NCI-H524 treated with DMSO at 0.1 percent for 48 hours (cell line): ENCODE measurements at regions not wholly inside any gene's neighbourhood (a gene's known extent, or its start where the extent isn't known, plus 50 kb on each side); places are given as distances from the start of the nearest gene placed in this dataset.
"Not testable (repeated sequence)": the region's sequence is repeated elsewhere in the genome, so short reads cannot be mapped to it uniquely, and the experiment has no call there.

Experiments used
- DNase-seq: peaks from one replicate; lab custom pipeline; 2025; lab: John Stamatoyannopoulos, UW

DNA sequence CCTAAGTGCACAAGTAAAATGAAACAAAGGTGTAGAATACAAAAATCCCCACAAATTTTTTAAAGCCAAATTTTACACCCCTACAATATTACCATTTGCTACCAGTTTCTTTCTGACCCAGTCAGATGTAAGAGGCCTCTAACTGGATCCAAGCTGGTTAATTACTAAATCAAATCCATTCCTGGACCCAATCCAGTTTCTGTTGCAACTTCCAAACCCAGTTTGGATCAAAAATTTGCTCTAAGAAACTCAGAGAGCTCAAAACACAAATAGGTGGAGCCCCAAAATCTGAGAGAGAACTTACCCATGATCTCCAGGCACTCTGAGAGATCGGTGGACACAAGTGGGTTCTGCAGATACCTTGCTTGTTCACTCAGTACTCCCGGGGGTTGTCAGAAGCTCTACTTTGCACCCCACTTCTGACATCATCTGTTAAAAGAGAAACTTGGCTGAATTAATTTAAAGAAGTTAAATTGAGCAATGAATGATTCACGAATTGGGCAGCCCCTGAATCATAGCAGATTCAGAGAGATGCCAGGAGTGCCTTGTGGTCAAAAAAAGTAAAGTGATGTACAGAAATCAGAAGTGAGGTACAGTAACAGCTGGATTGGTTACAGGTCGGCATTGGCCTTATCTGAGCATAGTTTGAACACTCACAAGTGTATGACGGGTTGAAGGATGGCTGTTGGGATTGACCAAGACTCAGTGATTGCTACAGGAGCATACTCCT, 448.0 kb downstream of the KCNT2 start:
- DNase-seq, result no peak

GRCh38 chr1:196155586-196155985, 452.7 kb downstream of the KCNT2 start:
- no peak for DNase-seq

GRCh38 chr1:196152975-196153374, 455.3 kb downstream of the KCNT2 start:
- DNase-seq, result no peak

- DNase-seq, result no peak
These were observed 456.2 kb downstream of the KCNT2 start for GRCh38 chr1:196152086-196152485.

DNA sequence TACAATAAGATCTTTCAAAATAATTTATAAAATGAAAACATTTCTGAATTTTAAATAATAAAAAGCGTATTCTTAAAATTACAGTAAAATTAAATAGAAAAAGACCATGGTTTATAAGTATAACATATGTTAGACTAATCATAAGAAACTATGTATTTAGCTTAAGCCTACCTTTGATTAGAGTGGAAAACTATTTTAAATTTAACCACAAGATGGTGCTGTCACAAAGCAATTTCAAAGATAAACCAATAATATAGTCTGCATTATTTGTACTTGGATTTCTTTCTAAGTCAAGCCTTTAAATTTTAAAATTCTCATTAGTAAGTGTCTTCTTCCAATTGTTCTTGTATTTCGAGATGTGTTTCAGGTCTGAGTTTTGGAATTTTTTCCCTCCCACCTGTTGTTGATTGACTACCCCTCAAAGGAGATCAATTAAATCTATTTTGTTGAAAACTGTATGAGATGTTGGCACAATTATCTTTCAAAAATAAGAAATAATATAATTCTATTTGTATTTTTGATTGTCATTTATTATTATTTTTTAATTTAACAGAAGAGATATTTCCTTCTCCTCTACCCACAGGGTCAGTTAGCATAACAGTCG, 459.8 kb downstream of the KCNT2 start:
- DNase-seq, result no peak

DNA sequence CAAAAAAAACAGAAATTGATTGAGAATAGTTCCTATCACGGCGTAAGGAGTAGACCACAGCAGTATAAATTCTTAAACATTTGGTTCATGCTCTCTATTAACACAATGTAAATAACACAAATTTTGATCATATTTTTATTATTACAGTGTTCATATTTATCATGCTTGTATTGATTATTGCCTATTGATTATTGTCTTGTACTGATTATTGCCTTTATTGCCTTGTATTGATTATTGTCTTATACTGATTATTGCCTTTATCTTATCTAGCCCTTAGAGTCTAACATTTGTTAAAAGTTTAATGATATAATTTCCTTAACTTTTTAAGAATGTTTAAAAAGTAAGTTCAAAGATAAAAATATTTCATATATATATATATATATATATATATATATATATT, 460.7 kb downstream of the KCNT2 start:
- DNase-seq, result no peak

DNA sequence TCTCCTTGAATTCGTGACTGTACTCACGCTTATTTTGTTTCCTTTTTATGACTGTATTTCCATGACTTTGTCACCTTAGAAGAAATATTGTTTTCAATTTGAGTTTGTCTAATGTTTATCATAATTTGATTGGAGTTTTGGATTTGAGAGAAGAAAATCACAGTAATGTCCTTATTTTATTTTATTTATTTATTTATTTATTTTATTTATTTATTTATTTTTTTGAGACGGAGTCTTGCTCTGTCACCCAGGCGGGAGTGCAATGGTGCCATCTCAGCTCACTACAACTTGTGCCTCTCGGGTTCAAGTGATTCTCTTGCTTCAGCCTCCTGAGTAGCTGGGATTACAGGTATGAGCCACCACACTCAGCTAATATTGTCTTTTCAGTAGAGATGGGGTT, 463.1 kb downstream of the KCNT2 start:
- not testable (repeated sequence) for DNase-seq

- no peak for DNase-seq
These were observed 463.7 kb downstream of the KCNT2 start for GRCh38 chr1:196144588-196144987.

DNA sequence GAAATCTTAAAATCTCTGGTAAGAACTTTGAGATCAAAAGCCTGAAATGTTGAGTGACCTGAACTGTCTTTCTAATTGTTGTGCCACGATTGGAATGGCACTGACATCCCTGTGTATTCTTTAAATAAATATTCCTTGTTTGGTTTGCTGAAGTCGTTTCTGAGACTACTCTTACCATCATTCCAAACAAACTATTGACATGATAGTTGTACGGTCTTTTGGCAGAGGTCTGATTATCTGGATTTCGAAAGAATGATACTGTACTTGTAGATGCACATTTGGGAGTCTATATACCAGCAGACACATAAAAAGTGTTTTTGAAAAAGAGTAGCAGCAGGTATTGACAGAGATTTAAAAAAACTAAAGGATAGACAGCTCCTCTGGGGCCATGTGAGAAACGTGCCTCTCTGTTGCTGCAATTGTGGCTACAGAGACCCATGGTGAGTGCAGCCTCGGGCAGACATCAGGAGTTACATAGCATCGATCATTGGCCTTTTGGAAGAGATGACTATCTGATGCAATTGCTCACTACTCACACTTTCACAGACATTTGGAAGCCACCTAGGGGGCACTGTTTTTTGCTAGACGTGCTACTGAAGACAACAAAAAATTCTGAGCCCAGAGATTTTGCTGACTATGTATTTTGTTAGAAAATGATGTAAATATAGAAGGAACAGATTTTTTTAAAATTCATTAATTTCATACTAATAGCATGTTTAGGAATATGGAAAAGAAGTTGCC, 464.5 kb downstream of the KCNT2 start:
- DNase-seq, result no peak

DNA sequence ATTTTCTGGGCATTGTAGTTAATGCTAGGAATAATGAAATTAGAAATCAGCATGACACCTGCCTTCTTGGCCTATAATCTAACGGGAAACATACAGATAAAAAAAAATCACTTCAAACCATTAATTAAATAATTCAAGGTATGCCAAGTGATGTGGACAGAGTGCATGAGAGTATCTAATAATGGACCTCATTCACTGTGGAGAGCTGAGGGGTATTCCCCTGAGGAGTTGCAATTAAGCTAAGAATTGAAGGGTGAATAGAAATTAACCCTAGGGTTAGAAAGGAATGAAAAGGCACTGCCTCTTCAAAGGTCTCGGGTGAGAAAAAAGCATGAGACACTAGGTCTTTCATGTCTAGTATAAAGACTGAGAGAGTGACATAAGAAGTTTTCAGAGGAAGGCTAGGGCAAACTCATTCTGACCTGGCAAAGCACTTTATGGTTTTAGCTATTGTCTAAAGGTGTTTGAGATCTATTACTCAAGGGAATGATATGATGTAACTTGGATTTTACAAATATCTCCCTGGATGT, 466.1 kb downstream of the KCNT2 start:
- no peak for DNase-seq

GRCh38 chr1:196136396-196136795, 471.8 kb downstream of the KCNT2 start:
- DNase-seq, result no peak

GRCh38 chr1:196131691-196132090, 476.5 kb downstream of the KCNT2 start:
- no peak for DNase-seq

GRCh38 chr1:196128835-196129234, 479.4 kb downstream of the KCNT2 start:
- no peak for DNase-seq

- peak; percentile 56 for DNase-seq
These were observed 487.1 kb downstream of the KCNT2 start for GRCh38 chr1:196121181-196121580.

GRCh38 chr1:196115646-196116045, 492.6 kb downstream of the KCNT2 start:
- no peak for DNase-seq

- no peak for DNase-seq
These were observed 494.0 kb downstream of the KCNT2 start for GRCh38 chr1:196114193-196114592.

DNA sequence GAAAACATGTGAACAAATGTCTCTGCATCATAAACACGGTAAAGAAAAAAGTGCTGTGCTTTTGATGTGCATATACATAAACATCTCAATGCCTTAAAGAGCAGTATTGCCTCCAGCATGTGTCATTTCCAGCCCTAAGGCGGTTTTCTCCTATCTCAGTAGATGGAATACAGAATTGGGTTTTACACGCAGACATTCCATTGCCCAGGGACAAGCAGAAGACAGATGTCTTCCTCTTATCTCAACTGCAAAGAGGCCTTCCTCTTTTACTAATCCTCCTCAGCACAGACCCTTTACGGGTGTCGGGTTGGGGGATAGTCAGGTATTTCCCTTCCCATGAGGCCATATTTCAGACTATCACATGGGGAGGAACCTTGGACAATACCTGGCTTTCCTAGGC, 499.2 kb downstream of the KCNT2 start:
- not testable (repeated sequence) for DNase-seq

GRCh38 chr1:196105901-196106300, 502.3 kb downstream of the KCNT2 start:
- DNase-seq, result no peak

DNA sequence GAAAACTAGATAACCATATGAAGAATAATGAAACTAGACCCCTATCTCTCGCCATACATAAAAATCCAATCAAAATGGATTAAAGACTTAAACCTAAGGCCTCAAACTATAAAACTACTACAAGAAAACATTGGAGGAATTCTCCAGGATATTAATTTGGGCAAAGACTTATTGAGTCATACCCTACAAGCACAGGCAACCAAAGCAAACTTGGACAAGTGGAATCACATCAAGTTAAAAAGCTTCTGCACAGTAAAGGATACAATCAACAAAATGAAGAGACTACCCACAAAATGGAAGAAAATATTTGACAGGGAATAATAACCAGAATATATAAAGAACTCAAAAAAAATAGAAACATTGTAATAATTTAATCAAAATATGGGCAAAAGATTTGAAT, 505.4 kb downstream of the KCNT2 start:
- DNase-seq, result no peak

DNA sequence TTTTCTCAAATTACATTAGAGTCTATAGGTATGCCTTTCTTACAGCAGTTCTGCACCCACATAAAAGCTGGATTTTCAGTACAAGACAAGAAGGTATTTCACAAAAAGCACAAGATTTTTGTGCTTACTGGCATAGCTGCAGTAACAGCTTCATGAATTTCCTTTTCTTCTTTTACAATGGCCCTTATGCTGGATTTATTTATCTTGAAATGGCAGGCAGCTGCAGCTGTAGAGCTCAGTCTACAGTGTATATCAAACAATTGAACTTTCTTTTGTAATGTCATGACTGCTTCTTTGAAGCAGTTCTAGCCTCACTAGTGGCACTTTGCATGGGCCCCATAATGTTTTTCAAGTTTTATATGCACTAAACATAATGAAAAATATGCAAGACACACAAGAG, 510.2 kb downstream of the KCNT2 start:
- no peak for DNase-seq

DNA sequence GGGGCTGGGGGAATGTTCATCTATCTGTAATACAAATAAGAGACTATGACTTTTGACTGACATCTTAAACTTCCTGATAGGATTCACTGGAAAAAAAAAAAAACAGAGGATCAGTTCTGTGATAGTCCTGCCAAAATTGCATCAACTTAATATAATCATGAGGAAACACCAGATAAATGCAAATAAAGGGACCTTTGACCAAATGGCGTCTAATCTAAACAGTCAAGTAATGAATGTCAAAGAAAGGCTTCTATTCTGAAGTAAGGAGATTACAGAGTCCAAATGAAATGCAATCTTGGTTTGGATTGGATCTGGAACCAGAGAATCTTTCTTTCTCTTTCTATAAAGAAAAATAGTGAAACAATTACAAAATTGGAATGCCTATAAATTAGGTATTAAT, 513.4 kb downstream of the KCNT2 start:
- no peak for DNase-seq

GRCh38 chr1:196091397-196092135, 516.7 kb downstream of the KCNT2 start:
- no peak for DNase-seq
